DOHH2 (cell line): ENCODE measurements at regions not wholly inside any gene's neighbourhood (a gene's known extent, or its start where the extent isn't known, plus 50 kb on each side); places are given as distances from the start of the nearest gene placed in this dataset.

ENCODE experiments used
- CTCF ChIP-seq: fragments of 200-600 bp; sonication (generic); IDR thresholded peaks from one replicate; pipeline ENCODE4 v1.5.1; 2014; ENCODE audit warnings: antibody characterized with exemption, mild to moderate bottlenecking, low read depth, low read length; ENCODE audit not compliant: poor library complexity, severe bottlenecking
- EZH2phosphoT487 ChIP-seq: fragments of 200-600 bp; sonication (generic); IDR thresholded peaks from 2 replicates; pipeline ENCODE4 v1.6.1; 2017; ENCODE audit warnings: borderline replicate concordance, mild to moderate bottlenecking, antibody characterized with exemption, low read length, moderate library complexity, mixed read lengths

- no peak for TF ChIP-seq CTCF
- no peak for TF ChIP-seq EZH2phosphoT487
These were observed 477.5 kb upstream of the CCDC196 start for GRCh38 chr14:66008631-66009030.
